ENCODE measurements at regions not wholly inside any gene's neighbourhood (a gene's known extent, or its start where the extent isn't known, plus 50 kb on each side); places are given as distances from the start of the nearest gene placed in this dataset.

DNA sequence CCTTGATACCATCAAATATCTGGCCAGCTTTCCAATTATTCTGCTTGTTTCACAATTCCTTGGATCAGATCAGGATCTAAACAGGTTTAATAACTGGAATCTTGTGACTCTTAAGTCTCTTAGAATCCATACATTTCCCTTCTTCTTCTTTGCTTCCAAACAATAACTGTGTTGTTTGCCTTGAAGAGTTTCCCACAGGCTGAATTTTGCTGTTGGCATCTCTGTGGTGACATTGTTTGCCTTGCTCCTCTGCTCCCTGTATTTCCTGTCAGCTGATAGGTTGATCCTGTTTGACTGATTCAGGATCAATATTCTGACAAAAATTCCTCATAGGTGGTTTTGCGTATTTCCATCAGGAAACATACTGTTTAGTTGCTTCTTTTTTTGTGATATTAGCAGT lies 248.4 kb upstream of the LMCD1 start:
- no peak for DNase-seq (ENCODE audit: low spot score)

- DNase-seq (ENCODE audit: low spot score), result no peak
Observed at GRCh38 chr3:8254489-8254888, 247.1 kb upstream of the LMCD1 start.

- DNase-seq (ENCODE audit: low spot score), result no peak
Observed at GRCh38 chr3:8255725-8256124, 245.9 kb upstream of the LMCD1 start.

DNA sequence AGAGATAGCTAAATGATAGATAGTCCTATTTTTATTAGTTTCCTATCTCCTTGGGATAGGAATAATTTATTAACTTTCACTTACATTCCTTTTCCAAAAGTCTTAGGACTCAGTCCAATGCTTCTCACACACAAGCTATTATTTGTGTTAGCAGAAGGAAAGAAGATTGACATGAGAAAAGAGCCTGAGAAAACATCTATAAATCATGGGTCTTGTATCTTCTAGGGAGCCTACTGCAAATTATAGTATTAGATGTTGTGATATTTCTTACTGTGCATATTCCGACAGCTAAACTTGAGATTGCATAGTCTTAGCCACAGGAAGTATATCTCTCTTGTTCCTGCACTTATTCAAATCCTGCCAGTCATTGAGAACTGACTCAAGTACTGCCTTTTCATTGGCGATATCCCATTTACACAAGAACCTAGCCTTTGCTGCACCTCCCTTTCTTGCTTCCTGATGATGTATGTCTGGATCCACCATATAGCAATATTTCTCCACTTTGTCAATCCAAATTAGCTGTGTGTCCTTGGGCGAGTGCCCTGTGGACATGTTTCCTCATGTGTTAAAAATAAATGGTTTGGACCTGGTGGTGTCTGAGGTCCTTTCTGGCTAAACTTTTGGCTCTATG lies 245.1 kb upstream of the LMCD1 start:
- DNase-seq (ENCODE audit: low spot score), result no peak

- no peak for DNase-seq (ENCODE audit: low spot score)
Observed at GRCh38 chr3:8261018-8261417, 240.6 kb upstream of the LMCD1 start.

GRCh38 chr3:8266730-8267131 lies 234.9 kb upstream of the LMCD1 start:
- DNase-seq (ENCODE audit: low spot score), result no peak

- no peak for DNase-seq (ENCODE audit: low spot score)
Observed at GRCh38 chr3:8273479-8273878, 228.1 kb upstream of the LMCD1 start.

- DNase-seq (ENCODE audit: low spot score), result no peak
Observed at GRCh38 chr3:8276056-8276455, 225.6 kb upstream of the LMCD1 start.

DNA sequence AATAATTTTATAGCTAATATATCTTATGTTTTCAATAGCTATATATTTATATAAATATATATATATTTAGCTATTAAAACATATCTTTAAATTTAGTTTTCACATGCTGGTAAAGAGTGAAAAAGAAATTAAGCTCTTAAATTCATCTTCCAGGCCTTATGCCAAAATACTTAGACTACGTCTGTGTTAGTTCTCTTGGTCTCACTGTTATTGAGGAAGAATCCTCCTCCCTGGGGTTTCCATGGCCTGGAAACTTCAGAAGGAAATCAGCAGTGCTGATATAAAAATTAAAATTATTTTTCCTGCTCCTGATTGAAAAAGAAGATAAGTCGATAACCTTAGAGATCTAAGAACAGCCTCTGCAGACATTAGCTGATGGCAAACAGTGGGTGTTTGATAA lies 225.1 kb upstream of the LMCD1 start:
- DNase-seq (ENCODE audit: low spot score), result no peak

GRCh38 chr3:8278448-8278847 lies 223.2 kb upstream of the LMCD1 start:
- peak; percentile 2 for DNase-seq (ENCODE audit: low spot score)

- no peak for DNase-seq (ENCODE audit: low spot score)
Observed at GRCh38 chr3:8279476-8279875, 222.1 kb upstream of the LMCD1 start.

GRCh38 chr3:8279886-8280550 lies 221.6 kb upstream of the LMCD1 start:
- no peak for DNase-seq (ENCODE audit: low spot score)

GRCh38 chr3:8282541-8283165 lies 219.0 kb upstream of the LMCD1 start:
- no peak for DNase-seq (ENCODE audit: low spot score)

GRCh38 chr3:8283193-8283592 lies 218.4 kb upstream of the LMCD1 start:
- no peak for DNase-seq (ENCODE audit: low spot score)

GRCh38 chr3:8286086-8286485 lies 215.5 kb upstream of the LMCD1 start:
- no peak for DNase-seq (ENCODE audit: low spot score)

- DNase-seq (ENCODE audit: low spot score), result no peak
Observed at GRCh38 chr3:8286749-8287148, 214.9 kb upstream of the LMCD1 start.

- DNase-seq (ENCODE audit: low spot score), result no peak
Observed at GRCh38 chr3:8290611-8291010, 211.0 kb upstream of the LMCD1 start.

- DNase-seq (ENCODE audit: low spot score), result no peak
Observed at GRCh38 chr3:8296461-8296860, 205.2 kb upstream of the LMCD1 start.

DNA sequence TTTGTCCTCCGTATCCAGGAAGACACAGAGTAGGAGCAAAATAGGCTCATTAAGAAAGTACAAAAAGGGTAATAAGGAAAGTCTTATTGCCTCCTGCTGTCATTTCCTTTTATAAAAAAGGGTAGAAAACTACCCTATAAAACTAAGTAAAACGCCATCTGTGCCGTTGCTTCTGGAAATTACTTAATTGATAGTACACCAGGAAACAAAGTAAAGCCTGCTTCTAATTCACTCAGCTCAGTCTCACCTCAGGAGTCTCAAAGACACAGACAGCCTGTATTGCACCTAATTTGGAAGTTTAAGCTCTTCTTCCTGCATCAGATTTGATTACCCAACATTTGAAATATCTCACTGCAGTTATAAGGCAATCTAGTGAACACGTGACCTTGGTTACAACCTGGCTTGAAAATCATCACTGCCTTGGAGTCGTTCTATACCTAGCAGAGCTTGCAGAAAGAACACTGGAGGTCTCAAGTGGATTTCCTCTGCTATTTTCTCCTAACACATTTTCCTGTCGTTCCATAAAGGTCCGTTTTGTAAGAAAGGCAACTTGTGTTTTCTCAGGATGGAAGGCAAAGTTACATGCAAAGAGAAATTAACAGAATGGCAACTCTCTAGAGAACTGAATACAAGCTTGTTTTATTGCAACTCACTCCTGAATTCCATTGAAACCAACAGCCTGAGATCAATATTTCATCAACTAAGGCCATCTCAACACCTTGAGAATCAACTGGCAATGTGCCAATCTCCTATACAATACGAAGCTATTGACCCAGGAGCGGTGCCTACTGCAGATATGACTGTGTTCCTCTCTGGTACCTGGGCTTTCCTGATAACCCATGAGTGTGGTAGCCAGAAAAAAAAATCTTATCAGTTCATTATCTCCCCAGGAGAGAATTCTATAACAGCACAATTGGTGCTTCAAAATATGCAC lies 203.3 kb upstream of the LMCD1 start:
- DNase-seq (ENCODE audit: low spot score), result no peak

DNA sequence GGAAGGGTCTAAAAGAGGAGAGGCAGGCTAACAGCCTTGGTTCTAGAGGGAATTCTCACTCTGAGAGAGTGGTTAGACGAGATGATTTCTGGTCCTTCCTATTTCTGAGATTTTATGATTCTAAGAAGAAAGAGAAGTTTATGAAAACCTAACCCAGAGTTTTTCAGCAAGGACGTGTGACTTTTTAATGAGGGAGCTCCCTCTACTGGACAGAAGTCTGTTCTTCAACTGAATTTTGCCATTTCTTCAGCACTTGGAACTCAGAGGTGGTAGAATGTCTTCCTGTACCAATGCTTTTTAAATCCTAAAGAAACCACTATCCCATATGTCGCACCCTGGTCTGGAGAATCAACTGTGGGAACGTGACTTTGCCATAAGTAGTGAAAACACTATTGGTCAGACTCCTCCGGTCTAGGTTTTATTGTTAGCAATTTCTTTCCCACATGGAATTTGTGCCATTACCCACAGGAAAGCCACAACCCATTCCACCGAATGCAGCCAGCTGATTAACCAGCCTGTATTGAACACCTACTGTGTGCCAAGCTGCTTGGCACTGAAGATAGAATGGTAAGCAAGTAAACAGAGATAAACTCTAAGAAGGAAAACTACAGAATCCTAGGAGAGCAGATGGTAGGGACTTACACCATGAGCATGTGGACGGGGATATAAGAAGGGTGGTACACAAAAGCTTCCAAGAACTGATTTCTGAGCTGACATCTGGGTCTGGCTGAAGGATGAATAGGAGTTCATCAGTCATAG lies 199.5 kb upstream of the LMCD1 start:
- peak; percentile 38 for DNase-seq (ENCODE audit: low spot score)

DNA sequence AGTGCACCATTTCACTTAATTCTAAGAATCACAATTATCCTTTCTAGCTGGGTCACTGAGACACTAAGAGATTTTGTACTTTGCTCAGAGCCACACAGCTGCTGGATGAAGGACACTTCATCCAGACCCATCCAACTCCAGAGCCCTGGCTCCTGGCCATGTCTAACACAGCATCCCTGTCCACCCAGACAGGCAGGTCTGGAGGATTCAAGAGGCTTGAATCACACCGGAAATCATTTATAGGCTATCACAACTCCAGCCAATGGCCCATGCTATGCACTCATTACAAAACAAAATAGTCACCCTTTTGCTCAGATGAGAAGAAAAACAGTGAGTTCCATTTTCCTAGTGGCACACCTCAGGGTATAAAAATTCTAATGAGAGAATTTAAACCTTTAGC lies 198.2 kb upstream of the LMCD1 start:
- no peak for DNase-seq (ENCODE audit: low spot score)

All from HT-29 (cell line).